Kidney (tissue), 13 donors: ENCODE measurements at regions not wholly inside any gene's neighbourhood (a gene's known extent, or its start where the extent isn't known, plus 50 kb on each side); places are given as distances from the start of the nearest gene placed in this dataset.

Source experiments
- DNase-seq, 5 donors: peaks; one replicate each; pipeline ENCODE4 v3.0.0-alpha.2; 2013 to 2020
- FAIRE-seq: peaks from 2 replicates; lab custom pipeline; 2012; peaks lifted over from hg19 to GRCh38; lab: Jason Lieb, UNC
- H3K27ac ChIP-seq, 2 donors: one replicate each; pipeline ENCODE4 v1.7.0; 2013; ENCODE audit warnings: low read depth in 2 of 2, low read length in 2 of 2, inconsistent platforms in 1 of 2
- H3K27me3 ChIP-seq: one replicate; pipeline ENCODE4 v1.7.1; 2013; ENCODE audit warnings: low read length, inconsistent platforms; ENCODE audit not compliant: control insufficient read depth, insufficient read depth
- H3K36me3 ChIP-seq, 3 donors: one replicate each; pipeline versions ENCODE4 v1.7.0 to v1.7.1; 2013; ENCODE audit warnings: low read length in 3 of 3, control low read depth in 1 of 3, inconsistent platforms in 1 of 3; ENCODE audit not compliant: insufficient read depth in 3 of 3, control insufficient read depth in 2 of 3
- H3K4me1 ChIP-seq, 3 donors: one replicate each; pipeline versions ENCODE4 v1.7.0 to v1.7.1; 2013; ENCODE audit warnings: low read length in 3 of 3, inconsistent platforms in 1 of 3, low read depth in 1 of 3; ENCODE audit not compliant: control insufficient read depth in 2 of 3, insufficient read depth in 2 of 3
- H3K4me3 ChIP-seq, 3 donors: one replicate each; pipeline versions ENCODE4 v1.7.0 to v1.8.1; 2013; ENCODE audit warnings: low read length in 3 of 3, control low read depth in 1 of 3, inconsistent platforms in 1 of 3
- H3K9ac ChIP-seq, 3 donors: one replicate each; pipeline versions ENCODE4 v1.7.0 to v1.7.1; 2013; ENCODE audit warnings: low read length in 3 of 3, control low read depth in 1 of 3, inconsistent platforms in 1 of 3
- H3K9me3 ChIP-seq, 3 donors: one replicate each; pipeline versions ENCODE4 v1.7.0 to v1.7.1; 2013; ENCODE audit warnings: low read length in 3 of 3, control low read depth in 1 of 3, inconsistent platforms in 1 of 3; ENCODE audit not compliant: control insufficient read depth in 2 of 3, insufficient read depth in 1 of 3
- intact Hi-C: fragments of 100-400 bp; cut with DNase I; formaldehyde crosslinking; loops from one replicate; pipeline ENCODE4 v1.11.1; 2022
- TF ChIP-seq, protein P1 (sequence below): IDR thresholded peaks from 3 replicates; pipeline ENCODE4 v1.5.1; 2012; ENCODE audit warnings: mild to moderate bottlenecking, moderate library complexity, borderline replicate concordance; ENCODE audit not compliant: insufficient read depth; ENCODE audit errors: extremely low read depth
- donor health status: control.
- donor health status: control.
- donor health status: control.
- donor health status: control.
- donor health status: control.
- donor health status: DM: yes; HTN: yes; CAD: no.
- donor health status: Normal renal cell carcinoma (clear cell type).

DNA sequence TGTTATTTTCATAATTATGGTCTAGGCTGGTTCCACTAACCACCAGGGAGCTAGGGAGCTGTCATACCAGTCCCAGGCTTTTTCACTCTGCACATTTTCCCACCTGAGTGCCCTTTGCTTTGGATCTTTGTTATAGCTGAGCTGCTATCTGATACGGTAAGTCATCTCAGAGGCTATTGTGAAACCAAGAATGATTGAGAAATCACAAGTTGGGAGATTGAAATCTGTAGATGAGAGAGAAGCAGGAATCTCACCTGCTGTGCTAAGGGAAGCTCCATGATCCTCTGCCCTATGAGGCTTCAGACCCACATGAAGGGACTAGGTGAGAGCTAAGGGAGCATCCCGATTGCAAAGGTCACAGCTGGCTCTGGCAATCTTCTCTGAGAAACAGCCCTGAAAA, 307.8 kb downstream of the REEP3 start:
- TF ChIP-seq, protein P1, sequence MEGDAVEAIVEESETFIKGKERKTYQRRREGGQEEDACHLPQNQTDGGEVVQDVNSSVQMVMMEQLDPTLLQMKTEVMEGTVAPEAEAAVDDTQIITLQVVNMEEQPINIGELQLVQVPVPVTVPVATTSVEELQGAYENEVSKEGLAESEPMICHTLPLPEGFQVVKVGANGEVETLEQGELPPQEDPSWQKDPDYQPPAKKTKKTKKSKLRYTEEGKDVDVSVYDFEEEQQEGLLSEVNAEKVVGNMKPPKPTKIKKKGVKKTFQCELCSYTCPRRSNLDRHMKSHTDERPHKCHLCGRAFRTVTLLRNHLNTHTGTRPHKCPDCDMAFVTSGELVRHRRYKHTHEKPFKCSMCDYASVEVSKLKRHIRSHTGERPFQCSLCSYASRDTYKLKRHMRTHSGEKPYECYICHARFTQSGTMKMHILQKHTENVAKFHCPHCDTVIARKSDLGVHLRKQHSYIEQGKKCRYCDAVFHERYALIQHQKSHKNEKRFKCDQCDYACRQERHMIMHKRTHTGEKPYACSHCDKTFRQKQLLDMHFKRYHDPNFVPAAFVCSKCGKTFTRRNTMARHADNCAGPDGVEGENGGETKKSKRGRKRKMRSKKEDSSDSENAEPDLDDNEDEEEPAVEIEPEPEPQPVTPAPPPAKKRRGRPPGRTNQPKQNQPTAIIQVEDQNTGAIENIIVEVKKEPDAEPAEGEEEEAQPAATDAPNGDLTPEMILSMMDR: no peak
- no peak for FAIRE-seq
- no peaks in the 10 kb centered on the region for H3K9me3 ChIP-seq

DNA sequence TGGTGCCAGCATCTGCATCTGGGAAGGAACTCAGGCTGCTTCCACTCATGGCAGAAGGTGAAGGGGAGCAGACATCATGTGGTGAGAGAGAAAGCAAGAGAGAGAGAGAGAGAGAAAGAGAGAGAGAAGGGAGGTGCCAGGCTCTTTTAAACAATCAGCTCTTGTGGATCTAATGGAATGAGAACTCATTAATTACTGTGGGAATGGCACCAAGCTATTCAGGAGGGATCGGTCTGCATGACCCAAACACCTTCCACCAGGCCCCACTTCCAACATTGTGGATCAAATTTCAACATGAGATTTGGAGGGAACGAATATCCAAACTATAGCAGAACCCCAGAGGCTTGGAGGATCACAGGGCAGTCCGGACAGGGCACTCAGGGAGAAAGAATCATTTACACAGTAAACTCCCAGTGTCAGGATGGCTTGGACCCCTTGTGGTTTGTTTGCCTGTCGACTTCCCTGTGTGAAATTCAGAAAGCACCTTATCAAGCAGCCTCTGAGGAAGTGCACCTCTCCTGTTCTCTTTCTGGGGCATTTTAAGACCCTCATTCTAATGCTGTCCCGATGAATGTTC, 308.5 kb downstream of the REEP3 start:
- Histone ChIP-seq H3K36me3 (no peaks in the 10 kb centered on the region), H3K9me3 (no peaks in the 10 kb centered on the region), H3K4me3 (no peak overlapping the region), H3K27ac (no peak overlapping the region), H3K4me1 (no peaks in the 10 kb centered on the region), H3K27me3 (no peaks in the 10 kb centered on the region), H3K9ac (no peak overlapping the region)
- FAIRE-seq (no peak), DNase-seq (peak in 1 of 5 donors; percentile 5)
- intact Hi-C loops: no loop called here
- TF ChIP-seq, protein P1: no peak

More for the DNA sequence above, 307.8 kb downstream of the REEP3 start:
- Histone ChIP-seq H3K27me3 (no peaks in the 10 kb centered on the region), H3K36me3 (no peaks in the 10 kb centered on the region), H3K9ac (no peak overlapping the region), H3K4me3 (no peak overlapping the region), H3K4me1 (no peaks in the 10 kb centered on the region), H3K27ac (no peak overlapping the region)
- intact Hi-C loops: no loop called here
- DNase-seq: no peak

DNA sequence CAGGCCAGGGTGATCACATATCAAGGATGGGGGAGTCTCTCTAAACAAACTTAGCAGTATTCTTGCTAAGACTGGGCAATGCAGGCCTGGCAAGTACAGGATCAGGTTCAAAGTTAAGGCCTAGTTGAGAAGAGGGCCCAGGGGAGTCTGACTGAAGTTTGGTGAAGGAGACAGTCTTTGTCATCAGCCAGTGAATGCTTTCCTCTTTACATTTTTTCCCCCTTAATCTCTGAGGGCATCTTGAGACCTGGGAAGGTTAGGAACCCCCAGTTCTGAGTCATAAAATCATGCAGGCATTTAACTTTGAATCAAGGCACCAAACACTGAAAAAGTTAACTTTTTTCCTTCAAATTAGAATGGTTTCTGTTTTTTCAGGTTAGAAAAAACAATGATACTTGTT, 311.5 kb downstream of the REEP3 start:
- TF ChIP-seq, protein P1: no peak
- no peak overlapping the region for H3K27ac ChIP-seq
- H3K9ac ChIP-seq: no peak overlapping the region
- H3K27me3 ChIP-seq: no peaks in the 10 kb centered on the region
- no peaks in the 10 kb centered on the region for H3K36me3 ChIP-seq
- no peak for FAIRE-seq
- H3K4me3 ChIP-seq: no peak overlapping the region
- no peaks in the 10 kb centered on the region for H3K9me3 ChIP-seq
- intact Hi-C loops: no loop called here
- no peaks in the 10 kb centered on the region for H3K4me1 ChIP-seq
- no peak for DNase-seq

DNA sequence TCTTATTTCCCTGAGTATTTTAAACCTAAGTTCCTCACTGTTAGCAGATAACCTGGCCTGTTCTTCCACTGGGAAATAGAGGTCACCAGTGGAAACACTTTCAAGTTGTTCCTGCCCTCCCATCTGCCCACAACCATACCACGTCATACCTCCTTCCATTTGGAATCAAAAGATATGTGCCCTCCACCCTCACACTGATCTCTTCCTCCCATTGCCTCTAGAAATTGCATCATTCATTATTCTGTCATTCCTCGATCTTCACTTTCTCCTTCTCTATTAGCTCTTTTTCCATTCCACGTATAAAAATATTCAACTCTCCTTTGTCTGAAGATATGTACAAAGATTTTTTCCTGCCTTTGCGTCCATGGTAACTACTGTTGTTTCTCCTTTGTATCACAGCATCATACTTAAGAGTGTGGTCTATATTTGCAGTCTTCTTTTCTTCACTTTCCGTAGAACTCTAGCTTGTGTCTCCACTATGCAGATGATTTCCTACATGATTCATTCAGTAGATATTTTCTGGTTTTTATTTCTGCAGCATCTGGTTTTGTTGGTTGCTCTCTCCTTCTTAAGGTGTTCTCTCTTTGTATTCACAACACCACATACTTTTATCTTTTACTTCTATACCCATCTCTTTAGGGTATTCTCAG, 312.3 kb downstream of the REEP3 start:
- no peak for FAIRE-seq

More for the DNA sequence above, 312.3 kb downstream of the REEP3 start:
- no peak overlapping the region for H3K9ac ChIP-seq
- no peaks in the 10 kb centered on the region for H3K36me3 ChIP-seq
- H3K27me3 ChIP-seq: no peaks in the 10 kb centered on the region
- DNase-seq: no peak
- no peak overlapping the region for H3K27ac ChIP-seq
- TF ChIP-seq, protein P1: no peak
- H3K9me3 ChIP-seq: no peaks in the 10 kb centered on the region
- H3K4me3 ChIP-seq: no peak overlapping the region
- no peaks in the 10 kb centered on the region for H3K4me1 ChIP-seq
- intact Hi-C loops: no loop called here
